Gastrocnemius medialis (tissue), 4 donors: ENCODE measurements at regions not wholly inside any gene's neighbourhood (a gene's known extent, or its start where the extent isn't known, plus 50 kb on each side); places are given as distances from the start of the nearest gene placed in this dataset.

Source experiments
- ATAC-seq, 2 donors: fragments of 150-250 bp; one replicate each; pipeline ENCODE4 v1.9.1; 2016
- DNase-seq, 2 donors: peaks; one replicate each; pipeline ENCODE4 v3.0.0-alpha.2; 2019
- H3K27ac ChIP-seq, 4 donors: fragments of 200-600 bp; sonication (generic); 1 replicate in 1 of 4; 2 replicates in 3 of 4; pipeline ENCODE4 v1.5.1; 2016 to 2018; ENCODE audit warnings: mild to moderate bottlenecking in 2 of 4, moderate library complexity in 1 of 4
- H3K27me3 ChIP-seq, 3 donors: fragments of 200-600 bp; sonication (generic) in 2 of 3; 1 replicate in 1 of 3; 2 replicates in 2 of 3; pipeline versions ENCODE4 v1.5.1 to v1.6.0; 2016 to 2019; ENCODE audit warnings: mild to moderate bottlenecking in 1 of 3, moderate library complexity in 1 of 3
- H3K36me3 ChIP-seq, 2 donors: fragments of 200-600 bp; sonication (generic) in 1 of 2; one replicate each; pipeline ENCODE4 v1.5.1; 2017 to 2018
- H3K4me1 ChIP-seq, 2 donors: fragments of 200-600 bp; sonication (generic) in 1 of 2; one replicate each; pipeline ENCODE4 v1.5.1; 2016 to 2017; ENCODE audit warnings: mild to moderate bottlenecking in 2 of 2
- H3K4me3 ChIP-seq, 4 donors: fragments of 200-600 bp; sonication (generic) in 3 of 4; 1 replicate in 1 of 4; 2 replicates in 3 of 4; pipeline ENCODE4 v1.5.1; 2016 to 2019; ENCODE audit warnings: mild to moderate bottlenecking in 2 of 4
- H3K9me3 ChIP-seq, 3 donors: fragments of 200-600 bp; sonication (generic) in 2 of 3; 1 replicate in 1 of 3; 2 replicates in 2 of 3; pipeline ENCODE4 v1.5.1; 2016 to 2019
- CTCF ChIP-seq, 5 experiments: fragments of 450-650 bp in 3 of 5; fragments of 200-600 bp in 2 of 5; sonication (generic) in 2 of 5; IDR thresholded peaks in 4 of 5; conservative IDR thresholded peaks in 1 of 5; 1 replicate in 4 of 5; 2 replicates in 1 of 5; pipeline ENCODE4 v1.5.1; 2016 to 2019; ENCODE audit warnings: antibody characterized with exemption in 5 of 5, mild to moderate bottlenecking in 3 of 5, moderate library complexity in 3 of 5
- POLR2A ChIP-seq, 2 donors: fragments of 450-650 bp; IDR thresholded peaks; one replicate each; pipeline ENCODE4 v1.6.1; 2017; ENCODE audit warnings: antibody characterized with exemption in 2 of 2, mild to moderate bottlenecking in 2 of 2, moderate library complexity in 2 of 2
- in situ Hi-C, 4 donors: fragments of 200-750 bp; cut with MboI; loops; one replicate each; pipeline versions ENCODE4 v1.15.0 to v1.8.0; 2017; ENCODE audit warnings: low sequenced_read_pairs in 4 of 4
- intact Hi-C: fragments of 100-400 bp; cut with DNase I; formaldehyde crosslinking; loops from one replicate; pipeline ENCODE4 v1.15.1; 2023; ENCODE audit warnings: low total_unique reads

GRCh38 chr18:78522507-78522906, 457.1 kb upstream of the SALL3 start:
- H3K4me1 ChIP-seq = no peaks in the 10 kb centered on the region
- H3K36me3 ChIP-seq = no peaks in the 10 kb centered on the region
- DNase-seq = no peak
- TF ChIP-seq CTCF (IDR thresholded peaks at IDR 0.05 in 4 of 5, conservative IDR thresholded peaks at IDR 0.05 in 1 of 5) = no peak
- TF ChIP-seq POLR2A (IDR thresholded peaks at IDR 0.05) = no peak
- no peaks in the 10 kb centered on the region for H3K27me3 ChIP-seq
- H3K4me3 ChIP-seq = no peak overlapping the region
- intact Hi-C loops (no loop called here), in situ Hi-C loops (no loop called here)
- no peak for ATAC-seq
- no peaks in the 10 kb centered on the region for H3K9me3 ChIP-seq
- H3K27ac ChIP-seq = no peak overlapping the region

GRCh38 chr18:78523850-78524249, 455.8 kb upstream of the SALL3 start:
- intact Hi-C loops = no loop called here
- Histone ChIP-seq H3K36me3 (no peaks in the 10 kb centered on the region), H3K4me3 (no peak overlapping the region), H3K27me3 (no peaks in the 10 kb centered on the region), H3K27ac (no peak overlapping the region), H3K9me3 (no peaks in the 10 kb centered on the region), H3K4me1 (no peaks in the 10 kb centered on the region)
- TF ChIP-seq CTCF (IDR thresholded peaks at IDR 0.05 in 4 of 5, conservative IDR thresholded peaks at IDR 0.05 in 1 of 5) = no peak
- TF ChIP-seq POLR2A (IDR thresholded peaks at IDR 0.05) = no peak
- ATAC-seq (no peak), DNase-seq (no peak)
- in situ Hi-C loops = no loop called here

GRCh38 chr18:78525366-78526111, 454.1 kb upstream of the SALL3 start:
- ATAC-seq = no peak
- Histone ChIP-seq H3K27ac (no peak overlapping the region), H3K9me3 (no peaks in the 10 kb centered on the region), H3K4me1 (no peaks in the 10 kb centered on the region), H3K4me3 (no peak overlapping the region), H3K27me3 (no peaks in the 10 kb centered on the region), H3K36me3 (no peaks in the 10 kb centered on the region)
- intact Hi-C loops = no loop called here
- in situ Hi-C loops = no loop called here
- TF ChIP-seq CTCF (IDR thresholded peaks at IDR 0.05 in 4 of 5, conservative IDR thresholded peaks at IDR 0.05 in 1 of 5) = no peak
- TF ChIP-seq POLR2A (IDR thresholded peaks at IDR 0.05) = no peak
- DNase-seq = no peak

- H3K4me3 ChIP-seq = no peak overlapping the region
- in situ Hi-C loops (no loop called here), intact Hi-C loops (no loop called here)
- no peak for DNase-seq
- no peak overlapping the region for H3K27ac ChIP-seq
- H3K9me3 ChIP-seq = no peaks in the 10 kb centered on the region
- no peaks in the 10 kb centered on the region for H3K36me3 ChIP-seq
- no peak for ATAC-seq
- no peaks in the 10 kb centered on the region for H3K27me3 ChIP-seq
- no peaks in the 10 kb centered on the region for H3K4me1 ChIP-seq
- TF ChIP-seq POLR2A (IDR thresholded peaks at IDR 0.05) (no peak), CTCF (IDR thresholded peaks at IDR 0.05 in 4 of 5, conservative IDR thresholded peaks at IDR 0.05 in 1 of 5) (no peak)
Measured at GRCh38 chr18:78526275-78526674, 453.3 kb upstream of the SALL3 start.
